CD4-positive, alpha-beta T cell treated with Interleukin-4 for 4 hours (primary cell): ENCODE measurements at regions not wholly inside any gene's neighbourhood (a gene's known extent, or its start where the extent isn't known, plus 50 kb on each side); places are given as distances from the start of the nearest gene placed in this dataset.
"Not testable (repeated sequence)": the region's sequence is repeated elsewhere in the genome, so short reads cannot be mapped to it uniquely, and the experiment has no call there.

Experiments
- DNase-seq: peaks from one replicate; pipeline ENCODE4 v3.0.0-alpha.2; 2020

DNA sequence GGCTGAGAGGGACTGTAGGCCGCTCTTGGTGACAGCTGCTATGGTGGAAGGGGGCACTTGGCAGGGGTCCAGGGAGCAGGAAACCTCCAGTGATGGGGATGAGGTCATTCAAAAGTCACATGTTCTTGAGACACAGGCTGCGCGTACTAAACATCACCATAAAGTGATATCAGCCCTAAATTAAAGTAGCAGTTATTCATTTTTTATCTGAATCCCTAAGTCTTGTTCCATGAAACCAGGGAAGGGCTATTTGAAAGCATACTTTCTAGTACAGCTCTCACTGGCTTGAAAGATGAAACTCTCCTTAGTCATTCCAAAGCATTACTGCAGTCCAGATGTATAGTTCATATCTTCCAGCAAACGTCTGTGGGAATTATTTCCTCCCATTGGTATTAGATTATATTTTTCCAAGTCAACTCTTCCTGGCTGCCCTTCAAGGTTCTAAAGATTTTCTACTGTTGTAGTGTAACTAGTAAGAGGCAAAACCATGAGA lies 373.1 kb downstream of the CD109 start:
- no peak for DNase-seq

DNA sequence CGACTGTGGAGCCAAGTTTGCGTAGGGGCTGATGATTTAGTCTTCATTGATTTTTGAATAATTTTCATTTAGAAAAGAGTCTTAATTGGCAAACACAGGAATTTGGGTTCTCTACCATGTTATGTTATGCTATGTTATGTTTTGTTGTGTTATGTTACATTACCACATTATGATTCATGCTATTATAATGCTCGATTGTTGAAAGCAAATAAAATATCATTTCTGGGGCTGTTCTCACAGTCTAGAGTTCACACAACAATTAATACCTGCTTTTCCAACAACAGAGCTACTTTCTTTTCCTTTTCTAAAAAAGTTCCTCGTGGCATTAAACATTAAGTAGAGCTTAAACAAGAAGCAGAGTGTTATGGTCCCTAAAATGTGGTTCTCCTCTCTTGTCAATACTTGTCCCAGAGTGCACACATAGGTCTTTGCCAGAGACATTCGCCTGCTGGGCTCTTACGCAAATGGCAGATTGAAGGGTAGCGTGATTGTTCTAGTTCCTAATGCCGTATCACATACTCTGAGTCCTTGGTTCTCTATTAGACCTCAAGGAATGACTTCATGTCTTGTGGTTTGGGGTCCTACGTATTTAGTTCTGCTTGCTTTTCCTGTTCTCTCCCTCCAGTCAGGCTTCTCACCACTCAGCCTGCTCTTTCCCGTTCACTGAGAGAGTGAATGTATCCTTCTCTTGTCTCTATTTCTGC lies 370.3 kb downstream of the CD109 start:
- DNase-seq, result no peak

DNA sequence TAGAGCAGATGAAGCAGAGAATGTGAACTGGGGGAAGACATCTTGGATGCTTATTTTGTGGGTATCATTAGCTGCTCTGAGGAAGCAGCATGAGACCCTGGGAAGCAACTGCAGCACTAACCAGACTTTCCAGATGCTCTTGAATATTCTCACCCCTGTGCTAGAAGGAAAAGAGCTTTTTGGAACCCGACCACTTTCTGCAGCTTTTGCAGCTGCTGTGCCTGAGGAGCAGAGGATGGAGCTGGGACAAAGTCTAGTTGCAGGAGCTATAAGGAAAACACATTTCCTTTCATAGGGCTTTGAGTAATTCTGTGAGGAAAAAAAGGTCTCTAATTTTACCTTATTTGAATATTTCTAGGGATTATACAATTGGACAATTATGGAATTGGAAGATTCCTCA lies 369.7 kb downstream of the CD109 start:
- no peak for DNase-seq

DNA sequence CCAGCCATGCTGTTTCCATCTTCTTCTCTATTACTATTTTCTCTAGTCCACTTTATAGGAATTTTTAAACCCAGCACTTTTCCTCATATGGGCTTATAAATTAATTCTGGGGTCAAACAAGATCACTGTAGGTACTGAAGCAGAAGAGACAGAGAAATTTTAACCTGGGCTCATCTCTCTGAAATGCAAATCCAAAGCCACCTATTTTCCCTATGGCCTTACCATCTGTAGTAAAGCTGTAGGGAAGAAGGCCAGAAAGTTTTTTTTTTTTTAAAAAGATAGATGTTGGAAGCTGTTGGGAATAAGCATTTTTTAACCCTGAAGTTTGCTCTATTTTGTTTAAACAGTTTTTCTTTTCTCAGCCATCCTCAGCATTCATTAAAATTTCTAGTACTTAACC lies 367.4 kb downstream of the CD109 start:
- no peak for DNase-seq

DNA sequence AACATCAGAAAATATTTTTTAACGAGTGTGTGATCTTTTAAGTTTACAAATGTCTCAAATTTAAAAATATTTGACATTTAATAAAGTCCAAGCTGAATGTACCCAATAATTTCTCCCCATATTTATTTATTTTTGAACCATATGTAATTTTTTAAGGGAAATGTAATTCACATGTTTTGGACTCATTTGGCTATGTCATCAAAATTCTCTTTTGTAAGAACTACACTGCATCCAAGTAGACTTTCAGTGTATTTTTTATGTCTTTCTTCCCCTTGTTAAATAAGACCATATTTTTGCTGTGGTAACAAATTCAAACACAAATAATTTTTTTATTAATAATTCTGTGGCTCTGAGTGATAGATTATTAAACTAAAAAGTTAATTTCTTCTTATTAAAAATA lies 365.2 kb downstream of the CD109 start:
- no peak for DNase-seq

DNA sequence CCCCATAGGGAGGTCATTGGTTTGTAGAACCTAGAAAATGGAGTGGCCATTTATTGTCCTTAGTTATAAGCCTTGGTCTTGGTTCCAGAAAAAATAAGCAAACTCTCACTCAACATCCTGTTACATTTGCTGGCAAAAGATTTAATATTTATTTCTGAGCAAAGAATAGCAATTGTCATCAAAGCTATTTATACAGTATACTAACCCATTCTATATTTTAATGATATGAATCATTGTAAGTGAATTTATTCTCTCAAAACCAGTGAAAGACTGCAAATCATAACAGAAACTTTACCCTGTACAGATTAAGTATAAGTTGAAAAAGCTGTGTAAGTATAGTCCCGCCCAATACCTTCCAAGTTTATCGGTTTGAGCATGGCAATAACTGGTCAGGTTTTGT lies 364.4 kb downstream of the CD109 start:
- no peak for DNase-seq

DNA sequence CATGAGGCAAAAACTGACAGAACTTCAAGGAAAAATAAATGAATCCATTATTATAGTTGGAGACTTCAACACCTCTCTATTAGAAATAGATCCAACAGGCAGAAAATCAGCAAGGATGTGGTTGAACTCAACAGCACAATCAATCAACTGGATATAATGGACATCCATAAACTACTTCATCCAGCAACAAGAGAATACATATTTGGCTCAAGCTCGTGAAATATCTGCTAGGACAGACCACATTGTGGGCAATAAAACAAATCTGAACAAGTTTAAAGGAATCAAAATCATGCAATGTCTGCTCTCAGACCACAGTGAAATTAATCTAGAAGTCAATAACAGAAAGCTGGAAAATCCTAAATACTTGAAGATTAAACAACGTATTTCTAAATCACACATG lies 362.6 kb downstream of the CD109 start:
- DNase-seq, result no peak

DNA sequence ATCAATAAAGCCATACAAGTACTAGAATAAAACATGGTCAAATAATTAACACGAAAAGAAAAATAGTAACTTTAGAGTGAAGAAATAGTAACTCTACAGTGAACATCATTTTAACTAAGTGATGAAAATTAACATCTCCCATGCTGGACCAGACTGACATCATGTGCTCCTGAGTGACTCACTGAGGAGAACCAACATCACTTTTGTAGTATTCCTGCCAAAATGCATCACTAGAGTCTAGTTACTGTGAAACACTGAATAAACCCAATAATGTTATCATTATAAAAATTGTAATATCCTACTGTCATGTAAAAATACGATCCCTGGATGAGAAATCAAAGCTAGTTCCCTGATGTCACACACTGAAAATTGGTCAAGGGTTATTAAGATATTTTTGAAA lies 361.3 kb downstream of the CD109 start:
- no peak for DNase-seq

DNA sequence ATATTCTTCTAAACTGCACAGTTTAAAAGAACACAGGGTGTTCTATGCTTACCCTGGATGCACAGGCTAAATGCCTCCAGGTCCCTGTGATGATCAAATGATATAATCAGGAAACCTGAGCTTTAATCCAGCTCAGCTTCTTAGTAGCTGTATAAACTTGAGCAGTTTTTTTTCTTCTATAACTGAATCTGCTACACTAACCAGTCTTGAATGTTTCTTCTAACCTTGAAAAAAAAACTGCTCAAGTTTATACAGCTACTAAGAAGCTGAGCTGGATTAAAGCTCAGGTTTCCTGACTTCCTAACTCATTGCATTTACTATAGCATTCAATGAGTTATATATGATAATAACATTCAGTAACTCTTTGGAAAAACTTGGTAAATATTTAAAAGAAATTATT lies 358.2 kb downstream of the CD109 start:
- DNase-seq, result no peak

DNA sequence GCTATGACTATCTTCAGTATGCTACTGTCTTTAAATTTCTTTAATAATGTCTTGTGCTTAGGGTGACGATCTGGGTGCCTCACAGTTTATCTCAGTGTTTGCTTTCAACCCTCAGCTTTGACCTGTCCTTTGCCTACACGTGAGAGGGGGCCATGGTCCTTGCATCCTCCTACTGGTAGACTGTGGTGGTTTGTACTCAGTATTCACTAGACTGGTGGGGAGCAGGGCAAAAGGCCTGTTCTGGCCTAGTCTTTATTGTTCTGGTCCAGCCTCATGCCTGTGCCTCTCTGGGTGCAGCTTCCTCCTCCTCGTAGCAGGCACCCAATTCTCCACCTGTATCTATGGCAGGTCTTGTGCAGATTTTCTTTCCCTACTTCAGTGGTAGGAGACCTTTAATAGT lies 354.9 kb downstream of the CD109 start:
- no peak for DNase-seq

DNA sequence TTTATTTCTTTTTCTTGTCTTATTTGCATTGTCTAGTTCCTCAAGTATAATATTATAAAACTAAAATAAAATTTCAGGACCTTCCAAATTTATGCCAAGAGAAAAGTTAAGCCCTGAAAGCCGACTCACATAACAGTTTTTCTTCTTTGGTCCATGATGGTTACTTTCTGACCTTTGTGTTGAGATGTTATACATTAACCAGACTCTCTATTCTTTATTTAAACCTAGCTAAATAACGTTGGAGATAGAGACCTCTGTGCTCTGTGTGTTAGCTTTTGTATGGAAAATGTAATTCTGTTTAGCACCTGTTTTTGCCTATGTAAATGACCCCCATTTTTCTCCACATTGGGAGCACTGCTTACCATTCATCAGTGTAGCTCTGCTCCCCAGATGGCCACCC lies 352.4 kb downstream of the CD109 start:
- DNase-seq, result no peak

DNA sequence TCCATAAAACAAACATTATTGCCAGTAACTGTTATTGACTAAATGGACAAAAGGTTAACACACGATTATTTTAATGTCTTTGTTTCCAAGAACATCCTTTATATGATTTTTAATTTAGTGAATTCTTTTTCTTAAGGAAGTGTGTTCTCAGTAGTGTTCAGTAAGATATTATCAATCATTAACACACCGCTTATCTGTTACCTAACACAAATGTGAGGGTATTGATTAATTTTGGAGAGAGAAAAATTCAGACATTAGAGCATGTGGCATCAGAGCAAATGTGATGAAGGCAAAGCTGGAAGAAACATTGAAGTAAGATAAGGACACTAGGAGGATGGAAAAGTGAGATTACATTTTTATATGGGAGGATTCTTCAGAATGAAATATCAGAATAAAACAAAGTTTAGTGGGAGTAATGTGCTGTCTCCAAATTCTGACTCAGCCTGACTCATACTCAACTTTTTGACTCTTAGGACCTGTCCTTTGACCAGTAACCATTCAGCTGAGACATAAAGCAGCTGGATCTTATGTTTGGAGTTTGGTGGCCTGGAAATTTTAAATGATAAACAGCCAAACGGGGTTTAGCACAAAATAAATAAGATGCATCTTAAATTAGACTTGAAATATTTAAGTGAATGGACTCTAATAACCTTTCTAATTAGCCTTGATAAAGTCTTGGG lies 348.6 kb downstream of the CD109 start:
- no peak for DNase-seq

DNA sequence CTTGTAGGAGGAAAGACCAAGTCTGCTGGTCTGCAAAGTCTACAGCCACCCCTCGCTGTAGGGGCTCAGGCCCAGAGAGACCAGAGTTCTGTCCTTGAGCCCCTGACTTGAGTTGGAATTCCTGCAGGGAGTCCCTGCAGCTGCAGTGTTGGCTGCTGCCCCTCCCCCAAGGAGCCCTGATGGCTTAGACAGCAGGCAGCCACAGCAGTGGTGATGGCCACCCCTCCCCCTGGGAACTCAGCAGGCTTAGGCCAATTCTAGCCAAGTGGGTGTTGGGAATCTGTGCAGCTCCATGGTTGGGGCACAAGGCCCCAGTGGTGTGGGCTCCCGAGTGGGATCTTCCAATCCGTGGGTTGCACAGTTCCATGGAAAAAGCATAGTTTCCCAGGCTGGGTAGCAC lies 345.4 kb downstream of the CD109 start:
- no peak for DNase-seq

DNA sequence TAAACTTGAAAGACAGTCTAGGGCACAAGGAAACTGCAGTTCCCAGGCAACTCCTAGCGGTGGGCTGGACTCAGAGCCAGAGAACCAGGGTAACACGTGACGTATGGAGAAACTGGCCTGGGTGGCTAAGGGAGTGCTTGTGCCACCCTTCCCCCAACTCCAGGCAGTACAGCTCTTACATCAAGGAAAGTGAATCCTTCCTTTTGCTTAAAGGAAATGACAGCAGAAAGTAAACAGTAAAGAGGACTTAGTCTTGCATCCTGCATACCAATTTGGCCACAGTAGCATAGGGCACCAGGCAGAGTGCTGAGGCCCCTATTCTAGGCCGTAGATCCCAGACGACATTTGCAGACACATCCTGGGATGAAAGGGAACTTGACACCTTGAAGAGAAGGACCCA lies 322.8 kb downstream of the CD109 start:
- no peak for DNase-seq

DNA sequence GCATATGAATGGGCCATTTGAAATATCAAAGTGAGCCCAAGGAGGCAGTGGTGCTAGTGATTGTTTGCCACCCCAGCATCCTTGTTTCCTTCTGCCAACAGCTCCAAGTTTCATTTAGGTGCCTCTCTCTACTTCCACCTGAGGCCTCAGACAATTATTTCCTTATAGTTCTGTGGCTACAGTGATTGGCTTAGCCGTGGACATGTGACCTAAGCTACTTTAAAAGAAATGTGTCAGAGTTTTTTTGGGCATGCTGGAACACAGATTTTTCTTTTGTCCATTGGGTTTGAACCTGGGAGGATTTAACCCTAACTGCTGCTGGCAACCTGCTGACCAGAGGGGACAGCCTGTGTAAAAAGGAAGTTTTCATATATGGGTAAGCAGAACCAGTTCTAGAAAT lies 319.4 kb downstream of the CD109 start:
- no peak for DNase-seq

DNA sequence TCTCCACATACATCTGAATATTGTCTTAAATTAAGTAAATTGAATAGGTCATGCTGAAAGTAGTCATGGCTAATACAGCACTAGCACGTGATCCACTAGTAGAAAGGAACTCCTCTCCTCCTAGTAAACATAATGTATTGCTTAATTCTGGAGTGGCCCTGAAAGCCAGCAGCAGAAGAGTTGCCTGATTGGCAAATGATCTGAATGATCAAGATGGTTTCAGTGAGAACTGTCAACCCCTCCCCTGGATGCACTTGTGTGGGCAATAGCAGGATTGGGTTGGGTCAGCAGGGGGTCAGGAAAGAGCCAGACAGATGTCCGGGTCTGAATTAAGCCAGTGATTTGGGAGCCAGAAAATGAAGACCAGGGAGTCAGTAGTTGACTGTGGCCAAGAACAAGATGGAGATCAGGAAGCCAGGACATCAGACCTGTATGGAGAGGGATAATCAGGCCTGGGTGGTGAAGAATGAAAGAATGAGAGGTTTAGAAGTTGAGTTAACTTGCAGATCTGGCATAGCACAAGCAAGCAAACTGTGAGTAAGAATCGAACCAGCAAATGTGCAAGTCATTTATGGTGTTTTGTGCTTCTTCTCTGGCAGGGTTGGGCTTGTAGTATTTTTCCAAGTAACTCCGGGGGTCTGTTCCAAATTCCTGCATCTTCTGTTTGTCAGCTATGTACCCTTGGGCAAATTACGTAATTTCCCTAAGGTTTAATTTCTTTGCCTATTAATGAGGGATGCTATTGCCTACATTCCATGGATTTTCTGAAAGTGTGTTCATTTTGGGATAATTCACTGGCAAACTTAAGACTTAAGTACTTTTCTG lies 304.9 kb downstream of the CD109 start:
- DNase-seq, result no peak

DNA sequence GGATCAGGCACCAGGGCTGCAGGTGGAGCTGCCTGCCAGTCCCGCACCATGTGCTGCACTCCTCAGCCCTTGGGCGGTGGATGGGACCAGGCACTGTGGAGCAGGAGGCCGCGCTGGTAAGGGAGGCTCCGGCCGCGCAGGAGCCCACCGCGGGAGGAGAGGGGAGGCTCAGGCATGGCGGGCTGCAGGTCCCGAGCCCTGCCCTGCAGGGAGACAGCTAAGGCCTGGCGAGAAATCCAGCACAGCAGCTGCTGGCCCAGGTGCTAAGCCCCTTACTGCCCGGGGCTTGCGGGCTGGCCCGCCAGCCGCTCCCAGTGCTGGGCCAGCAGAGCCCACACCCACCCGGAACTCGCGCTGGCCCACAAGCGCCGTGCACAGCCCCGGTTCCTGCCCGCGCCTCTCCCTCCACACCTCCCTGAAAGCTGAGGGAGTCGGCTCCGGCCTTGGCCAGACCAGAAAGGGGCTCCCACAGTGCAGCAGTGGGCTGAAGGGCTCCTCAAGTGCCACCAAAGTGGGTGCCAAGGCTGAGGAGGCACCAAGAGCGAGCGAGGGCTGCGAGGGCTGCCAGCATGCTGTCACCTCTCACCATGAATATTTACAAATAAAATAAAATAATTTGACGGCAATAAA lies 294.7 kb downstream of the CD109 start:
- DNase-seq, result not testable (repeated sequence)

DNA sequence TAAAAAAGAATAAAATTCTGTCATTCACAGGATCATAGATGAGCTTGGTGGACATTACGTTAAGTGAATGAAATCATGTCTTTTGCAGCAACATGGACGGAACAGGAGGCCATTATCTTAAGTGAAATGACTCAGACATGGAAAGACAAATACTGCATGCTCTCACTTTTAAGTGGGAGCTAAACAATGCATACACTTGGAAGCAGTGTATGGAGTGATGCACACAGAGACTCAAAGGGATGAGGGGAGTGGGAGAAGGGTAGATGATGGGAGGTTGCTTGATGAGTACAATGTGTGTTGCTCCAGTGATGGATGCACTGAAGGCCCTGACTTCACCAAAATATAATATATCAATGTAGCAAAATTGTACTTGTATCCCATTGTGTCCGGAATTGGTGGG lies 293.4 kb downstream of the CD109 start:
- DNase-seq, result no peak

DNA sequence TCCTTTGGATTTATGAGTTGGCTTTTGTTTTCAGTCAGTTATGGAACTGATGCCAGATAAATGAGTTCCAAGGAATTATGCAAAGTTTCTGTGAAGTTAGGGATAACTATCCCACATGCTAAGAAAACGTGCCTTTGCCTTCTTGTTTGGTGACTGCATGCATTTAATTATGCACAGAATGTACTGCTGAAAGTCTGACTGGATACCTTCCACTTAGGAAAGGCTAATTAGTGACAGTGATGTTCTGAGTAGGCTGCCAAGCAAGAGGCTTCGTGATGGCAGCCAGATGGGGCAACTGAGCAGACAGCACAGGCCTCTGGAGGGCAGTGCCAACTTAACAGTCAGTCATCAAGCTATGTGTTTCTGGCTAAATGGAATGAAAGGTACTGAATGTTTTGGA lies 289.9 kb downstream of the CD109 start:
- no peak for DNase-seq

DNA sequence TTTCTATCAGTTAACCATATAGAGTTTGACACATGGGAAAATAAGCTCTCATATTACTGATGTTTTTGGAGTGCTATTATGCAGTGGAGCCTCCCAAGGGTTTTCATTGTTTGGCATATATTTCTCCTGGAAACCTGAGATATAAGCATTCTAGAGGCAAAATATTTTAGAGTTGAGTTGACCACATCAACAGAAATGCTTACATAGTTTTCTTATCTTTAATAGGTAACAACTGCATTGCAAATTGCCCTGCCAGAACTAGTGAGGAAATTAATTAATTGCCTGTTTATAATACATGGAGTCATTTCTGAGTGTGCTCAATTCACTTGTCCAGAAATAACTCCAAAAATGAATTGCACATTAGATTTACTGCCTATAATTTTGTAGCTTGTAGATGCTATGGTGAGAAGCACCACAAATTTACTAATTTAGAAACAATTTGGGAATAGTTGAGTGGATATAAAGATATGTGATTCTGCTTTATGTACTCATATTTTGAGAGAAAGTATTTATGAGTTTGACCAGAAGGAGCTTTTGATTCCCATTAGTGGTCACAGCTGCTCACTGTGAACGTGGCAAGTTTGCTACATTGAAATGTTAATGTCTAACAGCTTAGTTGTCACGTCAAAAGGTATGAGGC lies 288.7 kb downstream of the CD109 start:
- DNase-seq, result no peak

DNA sequence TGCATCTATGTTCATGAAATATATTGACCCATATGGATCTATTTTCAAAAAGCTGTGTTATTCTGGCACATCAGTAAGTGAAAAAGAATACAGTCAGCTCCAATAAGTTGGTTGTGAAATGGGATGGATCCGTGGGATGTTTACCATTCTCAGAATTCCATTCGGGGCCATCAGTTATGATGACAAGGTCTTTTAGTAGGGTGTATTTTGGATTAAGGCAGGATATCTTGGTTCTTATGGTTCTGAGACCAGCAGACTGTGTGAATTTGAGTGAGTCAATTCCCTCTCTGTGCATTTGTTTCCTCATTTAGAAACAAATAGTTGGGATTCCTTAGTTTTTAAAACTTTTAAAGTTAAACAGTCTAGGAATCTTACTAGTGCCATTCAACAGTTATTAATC lies 287.4 kb downstream of the CD109 start:
- no peak for DNase-seq

DNA sequence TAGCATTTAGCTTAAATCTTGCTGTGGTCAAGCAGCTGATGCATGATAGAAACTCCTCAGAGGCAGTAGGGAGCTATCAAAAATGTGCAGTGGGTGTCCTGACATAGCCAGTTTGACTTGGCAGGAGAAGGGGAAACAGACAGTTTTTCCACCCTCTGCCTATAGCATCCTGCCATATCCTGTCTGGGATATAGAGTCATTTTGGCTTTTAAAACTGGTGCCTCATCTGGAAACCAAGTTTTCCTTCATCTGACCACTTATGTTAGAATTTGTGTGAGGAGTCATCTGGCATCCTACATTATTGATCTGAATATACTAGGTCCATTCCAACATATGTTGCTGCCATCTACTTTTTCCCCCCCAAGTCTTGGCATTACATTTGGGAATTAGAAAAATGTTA lies 284.1 kb downstream of the CD109 start:
- no peak for DNase-seq

DNA sequence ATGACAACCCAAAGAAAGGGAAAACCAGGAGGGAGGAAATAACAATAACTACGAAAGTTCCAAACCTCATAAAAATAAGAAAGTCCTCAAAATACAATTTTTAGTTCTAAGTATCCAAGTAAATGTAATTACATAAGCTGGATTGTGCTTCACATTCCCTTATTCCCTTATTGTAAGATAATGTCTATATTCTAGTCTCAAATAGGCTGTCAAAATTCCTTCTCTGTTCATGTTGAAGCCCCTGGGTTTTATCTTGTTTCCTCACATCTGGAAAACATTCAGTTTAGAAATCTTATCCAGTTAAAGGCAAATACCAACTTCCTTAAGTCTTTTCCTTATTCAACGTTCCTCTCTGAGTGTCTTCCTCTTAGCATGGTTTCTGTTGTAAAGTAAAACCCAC lies 282.3 kb downstream of the CD109 start:
- no peak for DNase-seq
